T47D (cell line): ENCODE measurements at regions not wholly inside any gene's neighbourhood (a gene's known extent, or its start where the extent isn't known, plus 50 kb on each side); places are given as distances from the start of the nearest gene placed in this dataset.
"Not testable (repeated sequence)": the region's sequence is repeated elsewhere in the genome, so short reads cannot be mapped to it uniquely, and the experiment has no call there.

Source experiments
- DNase-seq, 2 experiments: peaks; one replicate each; pipeline versions ENCODE4 v3.0.0 to v3.0.0-alpha.2; 2011 to 2012; ENCODE audit warnings: low read depth in 1 of 2, low spot score in 1 of 2
- JUND ChIP-seq: IDR thresholded peaks from 2 replicates; pipeline ENCODE4 v1.6.1; 2012; ENCODE audit warnings: low read depth
- in situ Hi-C: cut with HindIII; loops from 2 replicates; pipeline ENCODE4 v1.10.0; 2016; ENCODE audit warnings: low sequenced_read_pairs, low pct_unique_long_range_greater_than_20kb

GRCh38 chr6:67433124-67433523, 1202.0 kb upstream of the ADGRB3 start:
- no peak for TF ChIP-seq JUND
- no peak for DNase-seq
- in situ Hi-C loops: no loop called here

- no peak for TF ChIP-seq JUND
- in situ Hi-C loops: no loop called here
- no peak for DNase-seq
Measured at GRCh38 chr6:67431076-67431475, 1204.0 kb upstream of the ADGRB3 start.

GRCh38 chr6:67426686-67427085, 1208.4 kb upstream of the ADGRB3 start:
- DNase-seq, in situ Hi-C loops: not testable (repeated sequence)

DNA sequence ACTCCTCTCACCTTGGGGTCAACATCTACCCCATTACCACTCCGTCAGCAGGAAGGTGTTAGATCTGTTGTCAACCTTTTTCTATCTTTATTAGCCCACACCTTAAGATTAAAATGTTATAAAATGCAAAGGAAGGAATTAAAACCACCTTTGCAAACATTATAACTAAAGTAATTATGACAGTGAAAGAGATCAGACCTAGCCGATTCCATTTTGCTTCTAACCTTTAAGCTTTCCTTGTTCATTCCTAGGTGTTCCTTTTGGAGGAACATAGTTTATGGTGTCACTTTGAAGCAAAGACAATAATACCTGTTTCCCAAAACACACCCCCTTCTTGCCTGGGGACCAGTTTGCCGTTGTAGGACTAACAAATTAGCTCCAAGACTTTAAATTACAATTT, 1223.0 kb upstream of the ADGRB3 start:
- in situ Hi-C loops: no loop called here
- no peak for TF ChIP-seq JUND

GRCh38 chr6:67411036-67411435, 1224.0 kb upstream of the ADGRB3 start:
- DNase-seq: no peak
- in situ Hi-C loops: no loop called here

More for the DNA sequence above, 1223.0 kb upstream of the ADGRB3 start:
- no peak for DNase-seq

DNA sequence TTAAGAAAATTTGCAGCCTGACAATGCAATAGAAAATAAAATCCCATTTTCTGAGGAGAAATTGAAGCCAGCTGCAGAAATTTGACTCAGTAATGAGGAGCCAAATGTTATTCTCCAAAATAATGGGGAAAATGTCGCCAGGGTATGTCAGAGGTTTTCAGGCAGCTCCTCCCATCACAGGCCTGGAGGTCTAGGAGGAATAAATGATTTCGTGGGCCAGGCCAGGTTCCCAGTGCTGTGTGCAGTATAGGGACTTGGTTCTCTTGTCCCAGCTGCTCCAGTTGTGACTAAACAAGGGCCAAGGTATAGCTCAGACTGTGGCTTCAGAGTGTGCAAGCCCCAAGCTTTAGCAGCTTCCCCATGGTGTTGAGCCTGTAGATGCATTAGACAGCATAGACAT, 1240.8 kb upstream of the ADGRB3 start:
- no peak for TF ChIP-seq JUND
- DNase-seq: no peak
- in situ Hi-C loops: no loop called here

More at GRCh38 chr6:67411036-67411435, 1224.0 kb upstream of the ADGRB3 start:
- TF ChIP-seq JUND: no peak

DNA sequence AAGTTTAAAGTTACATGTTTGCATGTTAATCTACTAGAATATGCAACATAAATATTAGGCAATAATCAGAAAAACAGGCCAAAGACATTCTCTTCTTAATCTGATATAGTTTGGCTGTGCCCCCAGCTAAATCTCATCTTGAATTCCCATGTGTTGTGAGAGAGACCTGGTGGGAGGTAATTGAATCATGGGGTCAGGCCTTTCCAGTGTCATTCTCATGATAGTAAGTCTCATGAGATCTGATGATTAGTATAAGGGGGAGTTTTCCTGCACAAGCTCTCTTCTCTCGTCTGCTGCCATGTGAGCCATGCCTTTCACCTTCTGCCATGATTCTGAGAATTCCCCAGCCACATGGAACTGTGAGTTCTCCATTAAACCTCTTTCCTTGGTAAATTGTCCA, 1241.7 kb upstream of the ADGRB3 start:
- no peak for TF ChIP-seq JUND
- no peak for DNase-seq
- in situ Hi-C loops: no loop called here

DNA sequence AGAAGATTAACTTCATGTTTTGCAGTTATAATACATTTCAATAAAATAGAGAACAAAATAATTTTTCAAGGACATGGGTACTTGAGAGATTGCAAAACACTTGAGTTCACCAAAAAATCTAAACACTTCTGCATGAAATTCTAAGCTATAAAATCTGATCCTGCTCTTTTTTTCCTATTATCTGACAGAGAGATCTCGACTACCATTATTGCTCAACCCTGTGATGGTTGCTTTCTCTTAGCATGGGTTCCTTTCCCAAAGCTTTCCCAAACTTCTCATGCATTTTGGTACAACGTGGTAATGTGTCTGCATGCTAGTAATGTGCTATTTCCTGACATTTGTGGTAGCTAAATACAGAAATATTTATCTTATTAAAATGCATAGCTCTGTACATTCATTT, 1243.1 kb upstream of the ADGRB3 start:
- no peak for DNase-seq
- in situ Hi-C loops: no loop called here
- TF ChIP-seq JUND: no peak

DNA sequence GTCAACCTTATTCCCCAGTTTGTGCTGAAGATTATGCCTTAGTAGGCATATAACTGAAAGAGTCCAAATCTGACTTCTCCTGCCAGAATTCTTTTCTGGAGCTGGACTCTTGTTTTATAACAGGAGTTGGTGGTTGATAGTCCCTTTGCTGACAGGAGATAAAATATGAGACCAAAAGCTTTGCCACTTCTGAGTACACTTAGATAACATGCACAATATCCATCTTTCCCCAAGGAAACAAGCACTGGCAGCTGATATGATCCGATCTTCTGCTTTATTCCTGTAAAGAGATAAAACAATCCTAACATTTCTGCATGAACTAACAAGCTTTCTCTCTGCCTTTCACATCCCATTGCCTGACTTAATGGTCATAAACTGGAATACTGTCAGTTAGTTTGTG, 1265.4 kb upstream of the ADGRB3 start:
- no peak for DNase-seq
- no peak for TF ChIP-seq JUND
- in situ Hi-C loops: no loop called here

- in situ Hi-C loops: no loop called here
- DNase-seq: no peak
- no peak for TF ChIP-seq JUND
Measured at GRCh38 chr6:67362976-67363375, 1272.1 kb upstream of the ADGRB3 start.

DNA sequence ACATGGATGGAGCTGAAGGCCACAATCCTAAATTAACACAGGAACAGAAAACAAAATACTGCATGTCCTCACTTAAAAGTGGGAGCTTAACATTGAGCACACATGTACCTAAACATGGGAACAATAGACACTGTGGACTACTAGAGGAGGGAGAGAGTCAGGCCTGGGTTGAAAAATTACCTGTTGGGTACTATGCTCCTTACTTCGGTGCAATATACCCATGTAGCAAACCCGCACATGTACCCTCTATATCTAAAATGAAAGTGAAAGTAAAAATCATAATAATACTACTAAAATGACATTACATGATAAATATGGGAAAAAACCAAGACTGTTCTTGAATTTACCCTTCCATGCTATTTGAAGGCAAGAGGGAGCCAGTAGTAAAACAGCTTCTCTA, 1273.8 kb upstream of the ADGRB3 start:
- TF ChIP-seq JUND: no peak
- in situ Hi-C loops: no loop called here
- no peak for DNase-seq

GRCh38 chr6:67358241-67358640, 1276.8 kb upstream of the ADGRB3 start:
- in situ Hi-C loops: no loop called here
- no peak for DNase-seq
- TF ChIP-seq JUND: no peak

- in situ Hi-C loops: no loop called here
- DNase-seq: no peak
Measured at GRCh38 chr6:67353861-67354260, 1281.2 kb upstream of the ADGRB3 start.

DNA sequence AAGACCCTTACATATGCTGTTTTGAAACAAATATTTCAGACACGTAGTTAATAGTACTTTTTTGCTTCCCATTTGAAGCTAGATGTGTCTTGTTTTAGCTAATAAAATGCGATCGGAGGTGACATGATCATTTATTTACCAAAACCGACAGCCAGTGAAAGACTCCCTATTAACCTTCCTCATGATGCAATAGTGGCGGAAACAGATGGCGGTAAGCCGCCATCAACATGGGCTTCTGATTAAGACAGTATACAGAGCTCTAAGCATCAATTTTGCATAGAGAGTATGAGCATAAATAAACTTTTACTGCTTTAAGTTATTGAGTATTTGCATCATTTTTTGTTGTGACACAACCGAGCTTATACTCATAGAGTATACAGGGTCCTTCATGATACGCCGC, 1282.4 kb upstream of the ADGRB3 start:
- no peak for TF ChIP-seq JUND
- in situ Hi-C loops: no loop called here
- DNase-seq: no peak

More at GRCh38 chr6:67353861-67354260, 1281.2 kb upstream of the ADGRB3 start:
- no peak for TF ChIP-seq JUND

DNA sequence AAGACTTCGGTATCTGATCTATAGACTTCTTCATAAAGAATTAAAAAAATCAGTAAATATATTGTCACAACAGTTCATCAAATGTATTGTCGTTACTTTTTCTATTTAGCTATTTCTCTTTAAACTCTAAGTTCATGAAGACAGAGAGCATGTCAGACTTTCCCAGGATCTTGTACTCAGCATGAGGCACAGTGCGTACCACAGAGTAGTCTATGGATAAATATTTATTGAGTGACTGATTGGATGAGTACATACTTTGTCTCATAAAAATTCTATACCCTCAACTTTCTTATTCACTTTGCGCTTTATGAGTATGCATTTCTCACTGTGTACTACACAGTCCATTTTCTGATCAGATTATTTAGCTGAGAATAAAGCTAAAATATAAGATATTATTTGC, 1284.4 kb upstream of the ADGRB3 start:
- in situ Hi-C loops: no loop called here
- no peak for TF ChIP-seq JUND
- DNase-seq: no peak
